Left kidney (tissue), 1 donor: ENCODE measurements at regions not wholly inside any gene's neighbourhood (a gene's known extent, or its start where the extent isn't known, plus 50 kb on each side); places are given as distances from the start of the nearest gene placed in this dataset.

Experiments used
- DNase-seq: peaks from one replicate; pipeline ENCODE4 v3.0.0-alpha.2; 2013

GRCh38 chr9:89808756-89809181 lies 204.0 kb downstream of the GADD45G start:
- DNase-seq: no peak

- DNase-seq: no peak
Measured at GRCh38 chr9:89810431-89810830, 205.6 kb downstream of the GADD45G start.

GRCh38 chr9:89811356-89811755 lies 206.5 kb downstream of the GADD45G start:
- no peak for DNase-seq

- no peak for DNase-seq
Measured at GRCh38 chr9:89811886-89812450, 207.2 kb downstream of the GADD45G start.

GRCh38 chr9:89812556-89813181 lies 207.9 kb downstream of the GADD45G start:
- DNase-seq: no peak

GRCh38 chr9:89813482-89813881 lies 208.7 kb downstream of the GADD45G start:
- no peak for DNase-seq

GRCh38 chr9:89814340-89815040 lies 209.7 kb downstream of the GADD45G start:
- DNase-seq: no peak

GRCh38 chr9:89815061-89815902 lies 210.5 kb downstream of the GADD45G start:
- no peak for DNase-seq

GRCh38 chr9:89815903-89816573 lies 211.2 kb downstream of the GADD45G start:
- no peak for DNase-seq

GRCh38 chr9:89817151-89817950 lies 212.5 kb downstream of the GADD45G start:
- no peak for DNase-seq

GRCh38 chr9:89820337-89820736 lies 215.5 kb downstream of the GADD45G start:
- DNase-seq: no peak

- no peak for DNase-seq
Measured at GRCh38 chr9:89821081-89821480, 216.3 kb downstream of the GADD45G start.

GRCh38 chr9:89822996-89823395 lies 218.2 kb downstream of the GADD45G start:
- DNase-seq: no peak

- no peak for DNase-seq
Measured at GRCh38 chr9:89825669-89826068, 220.9 kb downstream of the GADD45G start.

- no peak for DNase-seq
Measured at GRCh38 chr9:89826186-89826585, 221.4 kb downstream of the GADD45G start.

- no peak for DNase-seq
Measured at GRCh38 chr9:89829346-89829745, 224.5 kb downstream of the GADD45G start.

GRCh38 chr9:89835666-89836065 lies 230.9 kb downstream of the GADD45G start:
- no peak for DNase-seq

GRCh38 chr9:89837162-89837933 lies 232.5 kb downstream of the GADD45G start:
- DNase-seq: no peak

- no peak for DNase-seq
Measured at GRCh38 chr9:89837934-89838310, 233.1 kb downstream of the GADD45G start.

GRCh38 chr9:89838621-89839020 lies 233.8 kb downstream of the GADD45G start:
- DNase-seq: no peak
